SU-DHL-6 (cell line): ENCODE measurements at regions not wholly inside any gene's neighbourhood (a gene's known extent, or its start where the extent isn't known, plus 50 kb on each side); places are given as distances from the start of the nearest gene placed in this dataset.

Source experiments
- H2AFZ ChIP-seq: fragments of 200-600 bp; sonication (generic); 2 replicates; pipeline ENCODE4 v1.6.1; 2014; ENCODE audit warnings: low read depth, mild to moderate bottlenecking, moderate library complexity, mixed read lengths, antibody characterized with exemption, low read length; ENCODE audit not compliant: severe bottlenecking
- H3F3A ChIP-seq: fragments of 200-600 bp; shearing (Covaris generic); 2 replicates; pipeline ENCODE4 v1.6.0; 2016; ENCODE audit warnings: antibody characterized with exemption, mild to moderate bottlenecking; ENCODE audit not compliant: insufficient read depth
- H3K27ac ChIP-seq: fragments of 200-600 bp; sonication (generic); 2 replicates; pipeline ENCODE4 v1.5.1; 2016; ENCODE audit warnings: low read depth, mild to moderate bottlenecking, low read length, moderate library complexity, mixed read lengths
- H3K27me3 ChIP-seq: fragments of 200-600 bp; sonication (generic), shearing (Covaris generic); 2 replicates; pipeline ENCODE4 v1.6.0; 2014; ENCODE audit warnings: mild to moderate bottlenecking, low read length
- H3K36me3 ChIP-seq: fragments of 200-600 bp; sonication (generic); 2 replicates; pipeline ENCODE4 v1.6.1; 2014; ENCODE audit warnings: mild to moderate bottlenecking, low read length, mixed read lengths
- H3K4me2 ChIP-seq: fragments of 300-600, 200-600 bp; shearing (Covaris generic), sonication (generic); 2 replicates; pipeline ENCODE4 v1.6.0; 2014; ENCODE audit warnings: low read length, low read depth, mild to moderate bottlenecking; ENCODE audit not compliant: poor library complexity, severe bottlenecking
- H3K4me3 ChIP-seq: fragments of 200-600 bp; sonication (generic); 2 replicates; pipeline ENCODE4 v1.5.1; 2014; ENCODE audit warnings: antibody characterized with exemption, low read length, mild to moderate bottlenecking, mixed read lengths; ENCODE audit not compliant: insufficient read depth, poor library complexity, severe bottlenecking
- H3K79me2 ChIP-seq: fragments of 200-600 bp; sonication (generic); 2 replicates; pipeline ENCODE4 v1.6.1; 2014; ENCODE audit warnings: mild to moderate bottlenecking, low read length, moderate library complexity; ENCODE audit not compliant: insufficient read depth
- H3K9ac ChIP-seq: fragments of 200-600 bp; sonication (generic); 2 replicates; pipeline ENCODE4 v1.7.0; 2014; ENCODE audit warnings: mild to moderate bottlenecking, low read length
- H3K9me2 ChIP-seq: fragments of 200-600 bp; sonication (generic); replicated peaks from 2 replicates; pipeline ENCODE4 v1.6.1; 2014; ENCODE audit warnings: low read length; ENCODE audit not compliant: insufficient read depth
- H3K9me3 ChIP-seq: fragments of 200-600 bp; sonication (generic); 2 replicates; pipeline ENCODE4 v1.6.1; 2014; ENCODE audit warnings: low read length, mixed read lengths; ENCODE audit not compliant: insufficient read depth
- H4K20me1 ChIP-seq: fragments of 200-600 bp; sonication (generic); 2 replicates; pipeline ENCODE4 v1.6.1; 2014; ENCODE audit warnings: low read depth, mild to moderate bottlenecking, antibody characterized with exemption, low read length, moderate library complexity, mixed read lengths
- EZH2phosphoT487 ChIP-seq: fragments of 200-600 bp; sonication (generic), shearing (Covaris generic); conservative IDR thresholded peaks from 2 replicates; pipeline ENCODE4 v1.6.1; 2018; ENCODE audit warnings: mild to moderate bottlenecking, antibody characterized with exemption, low read length, moderate library complexity, mixed read lengths
- TF ChIP-seq, protein P1 (sequence below): fragments of 200-600 bp; sonication (generic); IDR thresholded peaks from one replicate; pipeline ENCODE4 v1.5.1; 2017; ENCODE audit warnings: antibody characterized with exemption, mild to moderate bottlenecking, low read length, moderate library complexity; ENCODE audit not compliant: insufficient read depth, poor library complexity, severe bottlenecking

DNA sequence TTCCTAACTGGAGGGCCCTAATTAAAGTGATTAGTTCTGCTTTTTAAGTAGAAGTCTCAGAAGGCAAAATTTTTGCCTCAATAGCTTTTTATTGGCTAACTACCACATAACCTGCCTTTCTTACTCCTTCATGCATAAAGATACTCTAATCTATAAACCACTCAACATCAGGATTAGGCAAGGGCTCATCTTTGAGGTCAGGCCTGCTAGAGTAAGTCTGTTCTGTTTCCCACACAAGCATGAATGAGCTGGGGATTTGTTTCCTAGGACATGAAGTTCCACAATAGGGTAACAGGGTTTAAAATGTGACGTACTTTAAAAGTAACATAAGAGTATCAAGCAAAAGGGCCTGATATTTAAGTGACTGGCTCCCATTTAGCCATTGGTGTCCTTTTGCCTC, 522.7 kb upstream of the TYRP1 start:
- no peak for TF ChIP-seq EZH2phosphoT487
- TF ChIP-seq, protein P1, sequence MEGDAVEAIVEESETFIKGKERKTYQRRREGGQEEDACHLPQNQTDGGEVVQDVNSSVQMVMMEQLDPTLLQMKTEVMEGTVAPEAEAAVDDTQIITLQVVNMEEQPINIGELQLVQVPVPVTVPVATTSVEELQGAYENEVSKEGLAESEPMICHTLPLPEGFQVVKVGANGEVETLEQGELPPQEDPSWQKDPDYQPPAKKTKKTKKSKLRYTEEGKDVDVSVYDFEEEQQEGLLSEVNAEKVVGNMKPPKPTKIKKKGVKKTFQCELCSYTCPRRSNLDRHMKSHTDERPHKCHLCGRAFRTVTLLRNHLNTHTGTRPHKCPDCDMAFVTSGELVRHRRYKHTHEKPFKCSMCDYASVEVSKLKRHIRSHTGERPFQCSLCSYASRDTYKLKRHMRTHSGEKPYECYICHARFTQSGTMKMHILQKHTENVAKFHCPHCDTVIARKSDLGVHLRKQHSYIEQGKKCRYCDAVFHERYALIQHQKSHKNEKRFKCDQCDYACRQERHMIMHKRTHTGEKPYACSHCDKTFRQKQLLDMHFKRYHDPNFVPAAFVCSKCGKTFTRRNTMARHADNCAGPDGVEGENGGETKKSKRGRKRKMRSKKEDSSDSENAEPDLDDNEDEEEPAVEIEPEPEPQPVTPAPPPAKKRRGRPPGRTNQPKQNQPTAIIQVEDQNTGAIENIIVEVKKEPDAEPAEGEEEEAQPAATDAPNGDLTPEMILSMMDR: no peak
- H3K79me2 ChIP-seq: no peaks in the 10 kb centered on the region
- no peak overlapping the region for H2AFZ ChIP-seq
- no peak overlapping the region for H3K4me3 ChIP-seq
- H3K27ac ChIP-seq: no peak overlapping the region
- no peak overlapping the region for H3K9ac ChIP-seq
- H3F3A ChIP-seq: no peaks in the 10 kb centered on the region
- H3K36me3 ChIP-seq: no peaks in the 10 kb centered on the region
- H4K20me1 ChIP-seq: no peaks in the 10 kb centered on the region
- no peaks in the 10 kb centered on the region for H3K9me2 ChIP-seq
- H3K4me2 ChIP-seq: no peak overlapping the region
- no peaks in the 10 kb centered on the region for H3K27me3 ChIP-seq
- H3K9me3 ChIP-seq: no peaks in the 10 kb centered on the region

DNA sequence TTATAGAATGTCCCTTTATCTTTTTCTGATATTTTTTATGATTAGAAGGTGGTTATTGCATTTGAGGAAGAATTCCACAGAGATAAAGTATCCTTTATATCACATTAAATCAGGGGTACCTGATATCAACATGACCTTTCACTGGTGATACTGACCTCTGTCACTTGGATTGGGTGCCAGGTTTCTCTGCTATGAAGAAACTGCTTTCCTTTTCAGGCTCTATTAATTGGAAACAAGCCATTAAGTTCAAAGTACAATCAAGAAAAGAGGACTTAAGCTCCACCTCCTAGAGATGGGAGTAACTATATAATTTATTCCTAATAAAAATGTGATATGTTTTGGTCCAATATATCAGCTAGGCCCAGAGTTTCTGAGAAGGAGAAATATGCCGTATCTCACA, 514.6 kb upstream of the TYRP1 start:
- Histone ChIP-seq H3K27me3 (no peaks in the 10 kb centered on the region), H3K9me2 (no peaks in the 10 kb centered on the region), H3K9ac (no peak overlapping the region), H3K9me3 (no peaks in the 10 kb centered on the region), H3F3A (no peaks in the 10 kb centered on the region), H4K20me1 (no peaks in the 10 kb centered on the region; the same call in 1 of the 2 replicates), H3K36me3 (no peaks in the 10 kb centered on the region), H3K79me2 (no peaks in the 10 kb centered on the region), H3K27ac (no peak overlapping the region), H3K4me3 (no peak overlapping the region), H3K4me2 (no peak overlapping the region), H2AFZ (no peak overlapping the region)
- TF ChIP-seq EZH2phosphoT487: no peak
- TF ChIP-seq, protein P1: no peak

DNA sequence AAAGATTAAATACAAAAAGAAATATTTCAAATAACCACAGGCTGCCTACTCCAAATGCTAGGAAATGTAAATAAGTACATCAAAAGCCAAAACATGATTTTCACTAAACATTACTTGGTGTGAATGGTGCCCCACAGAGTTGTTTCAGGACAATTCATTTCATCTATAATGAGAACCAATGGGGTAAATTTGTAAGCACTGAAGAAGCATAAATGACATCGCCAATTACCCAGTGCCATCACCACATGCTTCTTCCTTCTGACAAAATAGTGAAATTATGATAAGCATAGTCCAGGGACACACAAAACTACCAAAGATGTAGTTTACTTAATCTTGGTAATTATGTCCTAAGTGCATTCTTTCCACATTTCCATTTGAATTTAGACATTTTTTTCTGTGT, 510.4 kb upstream of the TYRP1 start:
- no peaks in the 10 kb centered on the region for H3K9me2 ChIP-seq
- H3K9ac ChIP-seq: no peak overlapping the region
- H3K36me3 ChIP-seq: no peaks in the 10 kb centered on the region
- no peaks in the 10 kb centered on the region for H3K79me2 ChIP-seq
- no peaks in the 10 kb centered on the region for H3F3A ChIP-seq
- no peak overlapping the region for H3K27ac ChIP-seq
- TF ChIP-seq, protein P1: no peak
- no peak for TF ChIP-seq EZH2phosphoT487
- no peaks in the 10 kb centered on the region for H3K9me3 ChIP-seq
- H2AFZ ChIP-seq: no peak overlapping the region
- no peak overlapping the region for H3K4me2 ChIP-seq
- H3K27me3 ChIP-seq: no peaks in the 10 kb centered on the region
- H3K4me3 ChIP-seq: no peak overlapping the region
- H4K20me1 ChIP-seq: no peaks in the 10 kb centered on the region; the same call in 1 of the 2 replicates

DNA sequence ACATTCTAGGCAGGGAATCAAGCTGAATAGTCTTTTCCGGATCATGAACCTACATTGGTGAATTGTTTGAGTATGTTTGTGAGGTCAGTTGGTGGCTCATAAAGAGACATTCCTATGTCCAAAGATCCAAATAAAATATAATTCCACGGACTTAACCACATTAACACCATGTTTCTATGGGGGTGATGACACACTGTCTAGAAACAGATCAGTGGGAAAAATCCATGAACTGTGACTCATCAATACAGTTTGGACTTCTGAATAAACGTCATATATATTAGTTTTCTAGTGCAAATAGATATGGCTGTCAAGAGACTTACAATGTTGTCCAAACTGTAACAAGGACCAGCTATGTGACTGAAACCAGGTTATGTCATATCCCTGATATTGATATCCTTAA, 509.9 kb upstream of the TYRP1 start:
- no peaks in the 10 kb centered on the region; the same call in 1 of the 2 replicates for H4K20me1 ChIP-seq
- no peak overlapping the region for H3K9ac ChIP-seq
- no peaks in the 10 kb centered on the region for H3K9me2 ChIP-seq
- H3K79me2 ChIP-seq: no peaks in the 10 kb centered on the region
- H3F3A ChIP-seq: no peaks in the 10 kb centered on the region
- H3K4me2 ChIP-seq: no peak overlapping the region
- H3K9me3 ChIP-seq: no peaks in the 10 kb centered on the region
- no peak for TF ChIP-seq EZH2phosphoT487
- TF ChIP-seq, protein P1: no peak
- no peaks in the 10 kb centered on the region for H3K27me3 ChIP-seq
- no peak overlapping the region for H2AFZ ChIP-seq
- H3K27ac ChIP-seq: no peak overlapping the region
- no peak overlapping the region for H3K4me3 ChIP-seq
- no peaks in the 10 kb centered on the region for H3K36me3 ChIP-seq
